ENCODE measurements at regions not wholly inside any gene's neighbourhood (a gene's known extent, or its start where the extent isn't known, plus 50 kb on each side); places are given as distances from the start of the nearest gene placed in this dataset.

GRCh38 chr12:131586761-131587160 is 124.1 kb upstream of the SFSWAP start:
- no peak for TF ChIP-seq EZH2 (IDR thresholded peaks at IDR 0.05; ENCODE audit: borderline replicate concordance, insufficient read depth, low read length, poor library complexity, severe bottlenecking)
- TF ChIP-seq CTCF (IDR thresholded peaks at IDR 0.05; ENCODE audit: poor library complexity, severe bottlenecking), result no peak
- TF ChIP-seq EP300 (conservative IDR thresholded peaks at IDR 0.05; ENCODE audit: poor library complexity, severe bottlenecking), result no peak
- TF ChIP-seq, protein P1, sequence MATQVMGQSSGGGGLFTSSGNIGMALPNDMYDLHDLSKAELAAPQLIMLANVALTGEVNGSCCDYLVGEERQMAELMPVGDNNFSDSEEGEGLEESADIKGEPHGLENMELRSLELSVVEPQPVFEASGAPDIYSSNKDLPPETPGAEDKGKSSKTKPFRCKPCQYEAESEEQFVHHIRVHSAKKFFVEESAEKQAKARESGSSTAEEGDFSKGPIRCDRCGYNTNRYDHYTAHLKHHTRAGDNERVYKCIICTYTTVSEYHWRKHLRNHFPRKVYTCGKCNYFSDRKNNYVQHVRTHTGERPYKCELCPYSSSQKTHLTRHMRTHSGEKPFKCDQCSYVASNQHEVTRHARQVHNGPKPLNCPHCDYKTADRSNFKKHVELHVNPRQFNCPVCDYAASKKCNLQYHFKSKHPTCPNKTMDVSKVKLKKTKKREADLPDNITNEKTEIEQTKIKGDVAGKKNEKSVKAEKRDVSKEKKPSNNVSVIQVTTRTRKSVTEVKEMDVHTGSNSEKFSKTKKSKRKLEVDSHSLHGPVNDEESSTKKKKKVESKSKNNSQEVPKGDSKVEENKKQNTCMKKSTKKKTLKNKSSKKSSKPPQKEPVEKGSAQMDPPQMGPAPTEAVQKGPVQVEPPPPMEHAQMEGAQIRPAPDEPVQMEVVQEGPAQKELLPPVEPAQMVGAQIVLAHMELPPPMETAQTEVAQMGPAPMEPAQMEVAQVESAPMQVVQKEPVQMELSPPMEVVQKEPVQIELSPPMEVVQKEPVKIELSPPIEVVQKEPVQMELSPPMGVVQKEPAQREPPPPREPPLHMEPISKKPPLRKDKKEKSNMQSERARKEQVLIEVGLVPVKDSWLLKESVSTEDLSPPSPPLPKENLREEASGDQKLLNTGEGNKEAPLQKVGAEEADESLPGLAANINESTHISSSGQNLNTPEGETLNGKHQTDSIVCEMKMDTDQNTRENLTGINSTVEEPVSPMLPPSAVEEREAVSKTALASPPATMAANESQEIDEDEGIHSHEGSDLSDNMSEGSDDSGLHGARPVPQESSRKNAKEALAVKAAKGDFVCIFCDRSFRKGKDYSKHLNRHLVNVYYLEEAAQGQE (IDR thresholded peaks at IDR 0.05; ENCODE audit: borderline replicate concordance), result no peak
- no peak for TF ChIP-seq SMC3 (conservative IDR thresholded peaks at IDR 0.05; ENCODE audit: poor library complexity)
- no peak for TF ChIP-seq RAD21 (conservative IDR thresholded peaks at IDR 0.05)

Measured in neural cell (in vitro differentiated cells).